ENCODE measurements at regions not wholly inside any gene's neighbourhood (a gene's known extent, or its start where the extent isn't known, plus 50 kb on each side); places are given as distances from the start of the nearest gene placed in this dataset.

DNA sequence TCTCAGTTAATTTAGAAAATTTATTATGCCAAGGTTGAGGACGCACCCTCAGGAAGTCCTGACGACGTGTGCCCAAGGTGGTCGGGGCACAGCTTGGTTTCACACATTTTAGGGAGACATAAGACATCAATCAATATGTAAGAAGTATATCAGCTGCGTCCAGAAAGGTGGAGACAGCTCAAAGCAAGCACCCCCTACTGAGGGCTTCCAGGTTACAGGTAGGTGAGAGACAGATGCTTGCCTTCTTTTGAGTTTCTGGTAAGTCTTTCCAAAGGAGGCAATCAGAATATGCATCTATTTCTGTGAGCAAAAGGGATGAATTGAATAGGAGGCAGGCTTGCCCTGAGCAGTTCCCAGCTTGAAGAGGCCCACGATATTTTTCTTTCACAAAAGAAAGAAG, 614.3 kb downstream of the XPNPEP1 start:
- TF ChIP-seq, protein P1, sequence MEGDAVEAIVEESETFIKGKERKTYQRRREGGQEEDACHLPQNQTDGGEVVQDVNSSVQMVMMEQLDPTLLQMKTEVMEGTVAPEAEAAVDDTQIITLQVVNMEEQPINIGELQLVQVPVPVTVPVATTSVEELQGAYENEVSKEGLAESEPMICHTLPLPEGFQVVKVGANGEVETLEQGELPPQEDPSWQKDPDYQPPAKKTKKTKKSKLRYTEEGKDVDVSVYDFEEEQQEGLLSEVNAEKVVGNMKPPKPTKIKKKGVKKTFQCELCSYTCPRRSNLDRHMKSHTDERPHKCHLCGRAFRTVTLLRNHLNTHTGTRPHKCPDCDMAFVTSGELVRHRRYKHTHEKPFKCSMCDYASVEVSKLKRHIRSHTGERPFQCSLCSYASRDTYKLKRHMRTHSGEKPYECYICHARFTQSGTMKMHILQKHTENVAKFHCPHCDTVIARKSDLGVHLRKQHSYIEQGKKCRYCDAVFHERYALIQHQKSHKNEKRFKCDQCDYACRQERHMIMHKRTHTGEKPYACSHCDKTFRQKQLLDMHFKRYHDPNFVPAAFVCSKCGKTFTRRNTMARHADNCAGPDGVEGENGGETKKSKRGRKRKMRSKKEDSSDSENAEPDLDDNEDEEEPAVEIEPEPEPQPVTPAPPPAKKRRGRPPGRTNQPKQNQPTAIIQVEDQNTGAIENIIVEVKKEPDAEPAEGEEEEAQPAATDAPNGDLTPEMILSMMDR (IDR thresholded peaks at IDR 0.05), result no peak
- no peak for TF ChIP-seq POLR2A (IDR thresholded peaks at IDR 0.05)

Data from heart left ventricle (tissue), 13 donors.